ENCODE measurements at regions not wholly inside any gene's neighbourhood (a gene's known extent, or its start where the extent isn't known, plus 50 kb on each side); places are given as distances from the start of the nearest gene placed in this dataset.

DNA sequence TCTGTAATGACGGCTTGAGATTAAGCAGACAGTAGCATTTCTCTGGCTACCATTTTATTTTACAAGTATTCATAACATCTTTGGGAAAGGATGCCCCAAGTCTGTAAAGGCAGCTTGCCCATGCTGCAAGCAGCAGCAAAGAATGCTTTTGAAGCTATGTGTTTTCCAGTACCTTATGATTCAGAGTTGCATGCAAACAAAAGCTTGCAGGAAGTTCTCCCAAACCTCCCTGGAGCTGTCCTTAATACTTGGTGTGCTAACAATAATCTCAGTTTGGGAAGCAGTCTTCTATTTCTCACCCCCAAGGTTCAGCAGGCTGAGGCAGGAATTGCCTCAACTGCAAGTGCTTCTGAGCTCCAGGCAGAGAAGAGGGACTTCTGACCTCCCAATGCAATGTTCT, 60.8 kb downstream of the CCNA1 start:
- no peaks in the 10 kb centered on the region for H3K36me3 ChIP-seq
- no peaks in the 10 kb centered on the region for H3K9me3 ChIP-seq
- no peak overlapping the region for H3K4me3 ChIP-seq
- DNase-seq = no peak
- H3K27me3 ChIP-seq = no peaks in the 10 kb centered on the region

DNA sequence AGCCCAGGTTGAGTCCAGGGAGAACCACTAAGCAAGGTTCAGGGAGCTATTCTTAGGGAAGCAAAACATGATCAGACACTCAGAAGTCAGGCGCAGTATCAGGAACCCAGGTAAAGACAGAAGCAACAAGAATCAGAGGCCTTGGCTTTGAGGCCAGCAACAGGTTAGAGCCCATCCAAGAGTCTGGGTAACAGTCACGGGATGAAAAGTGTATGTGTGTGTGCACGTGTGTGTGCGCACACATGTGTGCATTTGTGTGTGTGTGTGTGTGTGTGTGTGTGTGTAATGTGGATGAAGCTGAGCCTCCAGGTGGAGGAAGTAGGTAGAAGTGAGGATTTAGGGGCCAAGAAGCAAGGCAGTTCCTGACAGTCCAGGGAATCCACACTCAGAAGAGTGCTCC, 63.1 kb downstream of the CCNA1 start:
- DNase-seq = no peak
- Histone ChIP-seq H3K27me3 (no peaks in the 10 kb centered on the region), H3K36me3 (no peaks in the 10 kb centered on the region), H3K9me3 (no peaks in the 10 kb centered on the region), H3K4me3 (no peak overlapping the region)

DNA sequence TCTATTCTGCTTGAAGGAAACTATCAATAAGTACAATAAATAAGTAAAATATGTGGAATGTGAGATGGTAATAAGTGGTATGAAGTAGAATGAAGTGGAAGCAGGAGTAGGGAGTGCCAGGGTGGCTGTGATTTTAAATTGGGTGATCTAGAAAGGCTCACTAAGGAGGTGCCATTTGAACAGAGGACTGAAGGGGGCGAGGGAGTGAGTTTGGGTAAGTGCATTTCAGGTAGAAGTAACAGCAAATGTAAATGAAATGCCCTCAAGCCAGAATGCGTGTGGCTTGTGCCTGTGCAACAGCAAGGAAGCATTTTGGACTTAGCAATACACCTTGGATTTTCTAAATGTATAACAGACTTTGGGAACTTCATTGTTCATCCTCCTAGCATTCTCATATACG, 77.1 kb downstream of the CCNA1 start:
- Histone ChIP-seq H3K4me3 (no peak overlapping the region), H3K9me3 (no peaks in the 10 kb centered on the region), H3K27me3 (no peaks in the 10 kb centered on the region), H3K36me3 (no peaks in the 10 kb centered on the region)
- DNase-seq = no peak

DNA sequence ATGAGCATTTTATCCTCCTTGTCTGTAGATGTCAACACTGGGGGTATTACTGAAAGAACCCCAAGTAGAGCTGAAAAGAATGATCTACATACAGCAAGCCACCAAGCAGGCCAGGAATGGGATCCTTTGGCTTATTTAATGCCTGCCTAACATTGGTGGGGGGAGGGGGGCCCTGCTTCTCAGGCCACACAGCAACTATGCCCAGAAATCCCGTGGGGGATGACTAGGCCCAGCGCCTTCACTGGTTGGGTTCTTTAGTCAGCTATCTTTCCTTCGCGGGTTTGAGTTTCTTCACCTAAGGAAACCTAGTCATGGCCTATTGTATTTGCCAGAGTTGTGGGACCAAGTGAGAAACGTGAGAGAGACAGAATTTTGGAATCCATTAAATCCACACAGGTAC, 80.5 kb downstream of the CCNA1 start:
- H3K36me3 ChIP-seq = no peaks in the 10 kb centered on the region
- no peak for DNase-seq
- H3K4me3 ChIP-seq = no peak overlapping the region
- no peaks in the 10 kb centered on the region for H3K9me3 ChIP-seq
- H3K27me3 ChIP-seq = no peaks in the 10 kb centered on the region

DNA sequence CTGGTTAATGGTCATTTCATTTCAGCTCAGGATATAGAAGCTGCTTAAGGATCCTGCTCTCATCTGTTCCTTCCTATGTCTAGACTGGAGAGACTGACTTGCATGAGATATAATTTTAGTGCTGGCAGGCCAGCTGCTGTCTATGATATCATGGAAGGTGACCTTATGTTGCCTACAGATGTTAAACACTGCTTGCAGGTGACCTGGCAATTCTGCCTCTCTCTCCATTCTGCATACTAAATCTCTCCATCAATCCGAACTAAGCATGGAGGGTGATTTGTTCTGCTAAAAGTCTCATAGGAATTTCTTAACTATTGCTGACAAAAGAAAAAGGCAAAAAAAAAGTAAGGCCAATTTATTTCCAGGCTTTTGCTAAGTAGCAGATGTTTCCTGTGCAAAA, 81.0 kb downstream of the CCNA1 start:
- Histone ChIP-seq H3K4me3 (no peak overlapping the region), H3K36me3 (no peaks in the 10 kb centered on the region), H3K27me3 (no peaks in the 10 kb centered on the region), H3K9me3 (no peaks in the 10 kb centered on the region)
- DNase-seq = no peak

DNA sequence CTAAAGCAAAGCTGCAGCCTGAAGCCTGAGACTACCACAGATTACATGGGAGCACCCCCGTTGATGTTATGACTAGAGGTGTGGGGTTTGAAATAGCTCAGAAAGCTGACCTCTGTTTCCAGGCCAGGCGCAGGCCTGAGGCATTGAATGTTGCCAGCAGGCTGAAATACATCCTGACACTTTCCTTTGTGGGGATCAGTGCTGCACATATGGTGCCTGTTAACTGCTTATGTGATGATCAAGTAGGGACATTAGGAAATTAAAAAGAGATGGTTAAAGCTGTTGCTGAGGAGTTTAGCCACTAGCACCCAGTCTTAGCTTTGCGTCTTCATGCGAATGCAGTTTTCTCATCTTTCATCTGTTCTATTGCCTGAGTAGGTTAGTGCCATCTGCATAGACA, 83.2 kb downstream of the CCNA1 start:
- no peaks in the 10 kb centered on the region for H3K36me3 ChIP-seq
- H3K4me3 ChIP-seq = no peak overlapping the region
- H3K9me3 ChIP-seq = no peaks in the 10 kb centered on the region
- DNase-seq = no peak
- H3K27me3 ChIP-seq = no peaks in the 10 kb centered on the region

DNA sequence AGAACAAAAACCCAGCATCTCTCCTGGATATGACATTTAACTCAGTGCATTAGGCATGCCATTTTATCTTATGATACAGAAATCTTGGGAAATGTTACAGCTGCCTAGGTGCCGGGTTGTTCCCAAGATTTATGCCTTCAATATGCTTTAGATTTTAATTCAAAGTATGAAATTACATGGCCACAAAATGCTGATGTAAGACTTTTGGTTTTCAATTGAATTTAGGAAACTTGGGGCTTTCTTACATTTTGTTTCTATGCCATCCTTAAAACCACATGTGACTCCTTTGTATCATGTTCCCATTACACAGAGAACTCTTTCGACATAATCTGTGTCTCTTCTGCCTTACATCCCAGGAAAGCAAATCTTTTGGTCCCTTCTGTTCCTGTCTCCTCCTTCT, 83.9 kb downstream of the CCNA1 start:
- H3K9me3 ChIP-seq = no peaks in the 10 kb centered on the region
- no peaks in the 10 kb centered on the region for H3K36me3 ChIP-seq
- no peaks in the 10 kb centered on the region for H3K27me3 ChIP-seq
- no peak overlapping the region for H3K4me3 ChIP-seq
- no peak for DNase-seq

DNA sequence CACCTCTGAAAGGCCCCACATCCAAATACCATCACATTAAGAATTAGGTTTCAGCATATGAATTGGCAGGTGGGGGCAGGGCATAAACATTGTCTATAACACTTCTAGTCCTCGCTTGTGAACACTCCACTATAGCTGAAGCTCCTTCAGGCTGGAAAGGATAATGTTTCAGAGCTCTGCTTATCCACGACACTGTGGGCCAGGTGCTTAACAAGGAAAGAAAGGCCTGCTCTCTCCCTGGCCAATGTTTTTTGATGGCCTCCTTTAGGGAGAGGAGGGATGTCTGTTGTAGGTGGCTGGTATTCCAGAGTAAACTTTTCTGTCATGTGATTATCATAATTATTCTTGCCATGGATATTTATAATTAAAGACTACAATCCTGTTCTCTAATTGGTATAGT, 86.4 kb downstream of the CCNA1 start:
- H3K4me3 ChIP-seq = no peak overlapping the region
- DNase-seq = no peak
- H3K9me3 ChIP-seq = no peaks in the 10 kb centered on the region

DNA sequence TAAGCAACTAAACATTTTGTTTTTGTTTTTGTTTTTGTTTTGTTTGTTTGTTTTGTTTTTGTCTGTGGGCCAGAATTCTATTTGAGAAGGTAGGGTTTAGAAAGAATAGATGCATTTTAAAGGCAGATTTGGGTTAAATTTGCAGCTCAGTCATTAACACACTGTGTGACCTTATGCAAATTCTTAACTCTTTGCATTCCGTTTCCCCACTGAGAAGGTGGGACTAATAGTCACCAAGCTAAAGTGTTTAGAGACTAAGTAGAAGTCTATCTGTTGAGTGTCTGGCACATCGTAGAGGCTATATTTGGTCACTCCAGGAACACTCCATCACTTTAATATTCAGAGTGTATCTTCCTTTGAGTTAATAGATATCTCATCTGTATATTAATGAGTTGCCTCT, 87.1 kb downstream of the CCNA1 start:
- DNase-seq = no peak
- H3K27me3 ChIP-seq = no peaks in the 10 kb centered on the region
- no peaks in the 10 kb centered on the region for H3K36me3 ChIP-seq
- H3K9me3 ChIP-seq = no peaks in the 10 kb centered on the region
- H3K4me3 ChIP-seq = no peak overlapping the region

More for the DNA sequence above, 86.4 kb downstream of the CCNA1 start:
- Histone ChIP-seq H3K27me3 (no peaks in the 10 kb centered on the region), H3K36me3 (no peaks in the 10 kb centered on the region)

DNA sequence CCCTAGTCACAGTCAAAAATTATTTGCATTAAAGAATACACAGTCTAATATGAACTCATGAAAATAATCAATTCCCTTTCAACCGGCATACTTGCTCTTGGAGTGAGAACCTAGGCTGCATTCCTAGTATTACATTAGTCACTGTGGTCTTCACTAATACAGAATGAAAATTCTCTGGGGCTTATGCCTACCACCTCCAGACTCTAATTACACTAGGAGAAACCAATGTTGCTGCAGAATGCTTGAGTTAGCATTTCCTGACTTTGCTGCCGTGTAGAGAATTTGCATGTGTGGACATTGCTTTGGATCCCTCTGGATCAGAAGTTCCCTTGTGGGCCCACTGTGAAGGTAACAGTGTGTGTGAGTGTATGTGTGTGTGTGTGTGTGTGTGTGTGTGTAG, 87.8 kb downstream of the CCNA1 start:
- DNase-seq = no peak
- H3K36me3 ChIP-seq = no peaks in the 10 kb centered on the region

DNA sequence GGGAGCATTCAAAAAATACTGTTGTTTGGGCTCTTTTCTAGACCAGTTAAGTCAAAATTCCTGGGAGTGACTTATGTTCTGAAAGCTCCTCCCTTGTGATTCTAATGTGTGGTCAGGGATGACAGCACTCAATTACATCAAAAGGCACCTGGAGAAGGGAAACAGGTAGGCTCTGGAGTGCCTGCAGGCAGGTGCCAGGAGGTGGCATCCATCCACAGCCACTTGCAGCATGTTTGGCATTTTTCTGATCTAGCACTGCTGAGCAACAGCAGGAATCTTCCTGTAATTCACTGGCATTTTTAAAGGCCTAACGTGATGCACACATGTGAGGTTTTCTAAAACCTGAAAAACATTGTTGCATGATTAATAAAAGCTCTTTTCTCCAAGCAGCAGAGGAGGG, 94.6 kb downstream of the CCNA1 start:
- DNase-seq = no peak
- H3K9me3 ChIP-seq = no peaks in the 10 kb centered on the region
- H3K4me3 ChIP-seq = no peak overlapping the region
- no peaks in the 10 kb centered on the region for H3K27me3 ChIP-seq
- H3K36me3 ChIP-seq = no peaks in the 10 kb centered on the region

More for the DNA sequence above, 87.8 kb downstream of the CCNA1 start:
- no peaks in the 10 kb centered on the region for H3K27me3 ChIP-seq
- no peaks in the 10 kb centered on the region for H3K9me3 ChIP-seq
- no peak overlapping the region for H3K4me3 ChIP-seq

DNA sequence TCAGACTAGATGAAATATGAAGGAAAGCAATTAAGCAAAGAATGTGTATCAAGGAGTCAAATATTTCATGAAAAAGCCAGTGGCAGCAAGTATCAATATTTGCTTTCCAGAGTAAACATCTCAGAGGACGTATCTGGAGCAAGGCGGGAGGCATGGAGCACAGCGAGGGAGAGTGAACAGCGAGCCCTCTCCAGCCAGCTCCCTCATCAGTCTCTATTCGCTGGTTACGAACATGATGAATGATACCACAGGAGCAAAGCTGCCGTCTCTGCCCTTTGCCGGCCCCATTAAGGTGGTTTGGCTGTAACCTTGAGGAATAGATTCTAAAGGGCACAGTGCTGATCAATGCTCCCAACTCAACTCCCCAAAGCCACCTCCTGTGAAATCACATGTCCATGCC, 95.8 kb downstream of the CCNA1 start:
- no peak for DNase-seq
- Histone ChIP-seq H3K4me3 (no peak overlapping the region), H3K27me3 (no peaks in the 10 kb centered on the region), H3K9me3 (no peaks in the 10 kb centered on the region), H3K36me3 (no peaks in the 10 kb centered on the region)

DNA sequence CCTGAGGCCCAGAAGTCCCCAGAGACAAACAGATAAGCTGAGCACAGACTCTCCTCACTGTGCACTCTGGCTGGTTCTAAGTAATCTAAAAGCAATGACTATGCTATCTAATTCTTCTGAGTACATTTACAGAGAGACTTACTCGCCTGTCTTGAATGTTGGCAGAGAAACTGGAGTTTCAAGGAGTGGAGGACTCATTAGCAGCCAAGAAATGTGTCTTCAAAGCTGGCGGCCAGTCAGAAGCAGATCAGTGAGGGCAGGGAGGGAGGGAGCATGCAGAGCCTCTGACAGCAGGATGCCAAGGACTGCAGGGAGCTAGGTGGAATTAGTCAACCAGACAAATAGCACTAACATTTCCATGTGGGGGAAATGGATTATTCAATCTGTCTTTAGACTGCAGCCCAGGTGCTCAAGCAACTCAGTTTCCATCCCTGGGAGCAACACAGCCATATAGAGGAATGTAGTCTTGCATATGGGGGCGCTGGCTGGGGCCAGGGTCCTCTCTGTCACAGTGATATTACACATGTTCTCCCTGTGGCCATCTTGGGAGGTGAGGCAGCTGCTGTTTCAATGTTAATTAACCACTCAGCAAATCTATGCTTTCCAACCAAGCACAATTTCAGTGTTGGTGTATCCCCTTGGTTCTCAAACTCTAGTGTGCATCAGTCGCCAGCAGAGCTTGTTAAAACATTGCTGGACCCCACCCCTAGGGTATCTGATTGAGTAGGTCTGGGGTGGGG, 97.9 kb downstream of the CCNA1 start:
- Histone ChIP-seq H3K4me3 (no peak overlapping the region), H3K36me3 (no peaks in the 10 kb centered on the region), H3K27me3 (no peaks in the 10 kb centered on the region), H3K9me3 (no peaks in the 10 kb centered on the region)
- DNase-seq = peak; percentile 98

DNA sequence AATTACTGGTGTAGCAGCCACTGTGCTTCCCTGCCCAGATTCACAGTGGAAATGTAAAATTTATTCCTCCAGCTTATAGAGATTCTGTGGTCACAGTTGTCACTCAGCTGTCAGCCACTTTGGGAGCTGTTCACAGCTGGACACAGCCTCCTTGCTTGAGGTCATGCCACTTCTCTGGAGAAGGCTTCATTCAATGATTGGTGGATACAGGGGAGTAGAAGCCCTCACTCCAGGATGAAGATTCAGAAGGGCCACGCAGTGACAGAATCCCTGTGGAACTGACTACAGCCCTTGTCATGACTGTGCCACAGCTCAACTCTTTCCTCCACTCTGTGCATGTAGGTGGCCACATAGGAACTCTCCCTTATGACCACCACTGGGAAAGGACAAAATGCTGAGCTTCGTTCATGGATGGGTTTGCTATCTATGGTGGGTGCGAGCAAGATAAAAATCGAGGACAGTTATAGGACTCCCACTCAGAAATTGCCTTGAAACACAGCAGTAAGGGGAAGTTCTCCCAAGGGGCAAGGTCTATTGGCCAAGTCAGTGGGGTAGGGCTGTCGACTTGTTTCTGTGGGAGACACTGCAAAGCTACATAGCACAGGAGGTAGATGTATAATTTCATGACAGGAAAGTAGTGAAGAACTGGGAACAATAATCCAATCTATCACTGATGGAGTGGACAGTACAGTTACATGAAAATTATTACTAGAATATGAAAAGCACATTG, 98.7 kb downstream of the CCNA1 start:
- Histone ChIP-seq H3K9me3 (no peaks in the 10 kb centered on the region), H3K27me3 (no peaks in the 10 kb centered on the region), H3K4me3 (no peak overlapping the region), H3K36me3 (no peaks in the 10 kb centered on the region)
- no peak for DNase-seq

DNA sequence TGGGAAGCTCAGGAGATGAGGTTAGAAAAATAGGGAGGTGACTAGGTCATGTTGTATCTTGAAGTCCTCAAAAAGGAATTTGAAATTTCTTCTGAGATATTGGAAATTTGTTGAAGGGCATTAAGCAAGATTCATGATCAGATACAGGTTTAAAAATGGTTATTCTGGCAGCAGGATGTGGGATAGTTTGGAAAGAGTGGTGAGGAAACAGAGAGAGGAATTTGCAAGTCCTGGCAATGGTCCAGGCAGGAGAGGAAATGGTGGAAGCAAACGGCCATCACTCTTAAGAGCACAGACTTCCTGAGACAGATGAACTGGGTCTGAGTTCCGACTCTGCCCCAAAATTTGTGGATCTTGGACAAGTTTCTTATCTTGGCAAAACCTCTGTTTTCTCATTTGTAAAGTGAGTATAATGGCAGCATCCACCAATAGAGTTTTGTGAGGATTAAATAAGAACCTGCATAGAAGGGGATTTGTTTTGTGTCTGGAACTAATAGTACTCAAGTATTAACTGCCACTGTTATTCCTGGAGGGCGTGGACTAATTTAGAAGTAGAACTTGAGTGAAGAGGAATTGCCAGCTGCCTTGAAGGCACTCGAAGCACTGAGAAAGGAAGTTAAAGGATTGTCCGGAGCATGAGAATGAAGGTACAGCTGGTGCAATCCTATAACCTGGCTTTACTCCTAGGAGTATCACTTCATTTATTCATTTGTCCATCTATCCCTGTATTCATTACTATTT, 99.6 kb downstream of the CCNA1 start:
- peak; percentile 80 for DNase-seq
- H3K9me3 ChIP-seq = no peaks in the 10 kb centered on the region
- no peaks in the 10 kb centered on the region for H3K27me3 ChIP-seq
- no peaks in the 10 kb centered on the region for H3K36me3 ChIP-seq
- H3K4me3 ChIP-seq = no peak overlapping the region

DNA sequence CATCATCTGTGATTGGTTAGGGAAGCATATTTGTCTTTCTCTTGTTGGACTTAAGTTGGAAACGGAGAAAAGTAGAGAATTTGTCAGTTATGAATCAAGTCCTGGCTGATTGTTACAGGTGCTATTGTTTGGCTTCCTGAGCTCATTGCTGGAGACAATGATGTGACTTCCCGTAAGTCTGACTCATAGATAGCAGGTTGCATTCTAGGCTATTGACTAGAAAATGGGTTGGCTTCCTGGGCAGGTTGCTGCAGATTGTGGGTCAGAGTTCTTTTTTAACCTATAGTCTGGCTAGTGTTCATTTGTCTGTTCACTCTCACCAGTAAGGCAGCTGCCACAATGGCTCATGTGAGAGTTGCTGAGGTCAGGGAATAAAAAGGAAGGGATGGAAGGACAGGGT, 101.5 kb downstream of the CCNA1 start:
- no peak overlapping the region for H3K4me3 ChIP-seq
- DNase-seq = no peak
- H3K9me3 ChIP-seq = peaks cover 3% of the 10 kb centered on the region; the same call in 1 of the 2 replicates
- no peaks in the 10 kb centered on the region for H3K27me3 ChIP-seq
- H3K36me3 ChIP-seq = no peaks in the 10 kb centered on the region

DNA sequence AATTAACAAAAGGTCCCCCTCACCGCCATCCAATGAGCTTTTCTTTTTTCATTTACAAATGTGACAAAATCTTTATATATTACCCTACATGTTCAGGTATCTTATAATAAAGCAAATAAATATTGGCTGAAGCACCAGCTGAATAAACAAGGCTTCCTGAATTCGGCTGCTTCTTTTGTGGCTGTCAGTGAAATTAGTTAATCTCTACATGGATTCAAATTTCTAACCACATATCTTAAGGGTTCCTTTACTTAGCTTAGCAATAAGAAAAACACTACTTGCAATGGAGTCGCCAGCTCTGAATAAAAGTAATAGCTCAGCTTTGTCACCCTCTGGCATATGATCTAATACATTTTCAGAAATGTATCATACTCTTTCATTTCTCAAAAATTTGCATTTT, 104.3 kb downstream of the CCNA1 start:
- no peak for DNase-seq
- H3K9me3 ChIP-seq = peaks cover 6% of the 10 kb centered on the region; the same call in 1 of the 2 replicates
- H3K36me3 ChIP-seq = no peaks in the 10 kb centered on the region
- no peak overlapping the region for H3K4me3 ChIP-seq
- H3K27me3 ChIP-seq = no peaks in the 10 kb centered on the region

Measured in MG63 (cell line).